CD4-positive, alpha-beta T cell treated with Interleukin-12 subunit alpha and Interleukin-12 subunit beta, for 1 hour (primary cell): ENCODE measurements at regions not wholly inside any gene's neighbourhood (a gene's known extent, or its start where the extent isn't known, plus 50 kb on each side); places are given as distances from the start of the nearest gene placed in this dataset.

Experiments
- DNase-seq: peaks from one replicate; pipeline ENCODE4 v3.0.0-alpha.2; 2020

DNA sequence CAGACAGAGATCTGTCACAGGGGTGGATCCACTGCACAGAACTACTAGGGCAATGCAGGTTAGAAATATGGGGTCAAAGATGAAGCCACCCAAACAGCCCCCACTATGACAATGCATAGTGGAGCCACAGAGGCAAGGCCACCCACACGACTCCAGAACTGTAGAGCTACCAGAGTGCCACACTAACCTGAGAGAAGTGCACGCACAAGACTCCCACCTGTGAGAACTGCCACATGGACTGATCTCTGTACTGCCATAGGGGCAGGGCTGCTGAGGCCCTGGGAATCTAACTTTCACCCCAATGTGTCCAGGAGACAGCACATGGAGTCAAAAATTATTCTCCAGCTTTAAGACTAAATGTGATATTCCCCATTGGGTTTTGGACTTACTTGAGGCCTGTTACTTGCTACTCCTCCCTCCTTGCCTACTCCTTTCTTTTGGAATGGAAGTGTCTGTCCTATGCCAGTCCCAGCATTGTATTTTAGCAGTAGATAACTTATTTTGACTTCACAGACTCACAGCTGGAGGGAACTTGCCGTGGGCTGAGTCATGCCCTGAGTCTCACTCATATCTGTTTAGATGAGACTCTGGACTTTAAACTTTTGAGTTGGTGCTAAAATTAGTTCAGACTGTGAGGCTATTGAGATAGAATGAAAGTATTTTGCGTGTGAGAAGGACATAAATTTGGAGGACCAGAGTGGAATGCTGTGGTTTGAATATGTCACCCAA, 853.3 kb downstream of the MAT2B start:
- DNase-seq: no peak

DNA sequence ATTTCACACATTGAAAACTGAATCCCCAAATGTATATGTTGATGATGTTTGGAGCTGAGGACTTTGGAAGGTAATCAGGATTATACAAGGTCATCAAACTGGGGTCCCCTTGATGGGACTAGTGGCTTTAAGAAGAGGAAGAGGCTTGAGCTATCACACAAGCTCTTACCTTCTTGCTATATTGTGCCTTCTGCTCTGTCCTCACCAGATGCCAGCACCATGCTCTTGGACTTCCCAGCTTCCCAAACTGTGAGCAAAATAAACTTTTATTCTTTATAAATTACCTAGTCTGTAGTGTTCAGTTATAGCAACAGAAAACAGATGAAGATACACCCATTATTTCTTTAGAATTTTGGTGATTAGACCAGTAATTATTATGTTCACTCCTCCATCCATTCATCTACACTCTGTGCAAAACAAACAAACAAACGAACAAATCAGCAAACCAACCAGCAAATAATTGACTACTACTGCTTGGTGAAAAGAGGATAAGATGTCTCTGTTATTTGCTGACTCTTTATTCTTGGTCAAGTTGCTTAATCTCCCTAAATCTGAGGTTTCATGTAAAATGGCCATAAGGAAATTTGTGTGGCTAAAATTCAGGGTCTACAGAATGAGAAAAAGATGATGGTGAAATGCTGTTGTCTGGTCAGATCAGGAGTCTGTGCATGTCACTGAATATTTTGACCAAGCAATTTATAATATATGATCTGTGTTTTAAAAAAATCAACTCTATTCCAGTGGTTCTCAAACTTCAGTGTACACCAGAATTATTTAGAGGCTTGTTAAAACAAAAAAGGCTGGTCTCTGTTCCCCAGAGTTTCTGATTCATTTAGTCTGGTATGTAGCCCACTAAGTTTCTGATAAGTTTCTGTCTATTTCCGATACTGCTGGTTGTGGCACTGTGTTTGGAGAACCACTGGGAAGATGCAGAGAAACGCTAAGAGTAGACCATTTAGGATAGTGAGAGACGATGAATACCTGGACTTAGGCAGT, 854.1 kb downstream of the MAT2B start:
- no peak for DNase-seq

DNA sequence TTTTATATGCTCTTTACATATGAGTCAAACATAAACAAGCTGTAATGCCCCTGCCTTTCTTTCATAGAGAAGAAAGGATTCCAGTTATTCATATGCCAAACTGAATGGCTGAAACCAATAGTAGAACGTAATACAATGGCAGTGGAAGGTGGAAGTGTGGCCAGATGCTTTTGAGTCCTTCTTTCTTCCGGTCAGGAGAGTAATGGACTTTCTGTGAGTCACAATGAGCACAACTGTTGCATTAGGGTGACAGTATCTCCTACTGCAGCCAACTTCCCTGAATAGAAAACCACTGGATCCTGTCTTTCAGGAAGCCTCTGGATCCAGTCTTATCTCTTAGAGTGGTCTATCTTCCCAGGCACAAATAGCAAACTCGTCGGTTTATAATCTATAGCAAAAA, 855.2 kb downstream of the MAT2B start:
- no peak for DNase-seq

DNA sequence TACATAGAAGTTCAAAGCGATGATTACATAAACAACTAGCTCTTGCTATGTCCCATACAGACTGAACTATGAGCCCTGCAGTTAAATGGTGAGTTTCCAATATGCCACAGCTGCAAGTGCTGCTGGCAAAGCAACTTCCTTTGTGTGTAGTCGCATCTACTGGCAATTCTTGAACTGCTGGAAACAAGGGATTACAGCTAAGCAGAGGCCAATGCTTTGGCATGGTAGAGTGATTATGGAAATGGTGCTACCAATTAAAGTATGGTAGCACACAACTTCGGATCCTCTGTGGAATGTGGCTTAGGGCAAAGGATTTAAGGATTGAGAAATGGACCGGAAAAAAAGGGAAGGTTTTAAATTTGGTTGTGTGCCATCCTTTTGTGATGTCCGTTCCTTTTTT, 856.6 kb downstream of the MAT2B start:
- no peak for DNase-seq

DNA sequence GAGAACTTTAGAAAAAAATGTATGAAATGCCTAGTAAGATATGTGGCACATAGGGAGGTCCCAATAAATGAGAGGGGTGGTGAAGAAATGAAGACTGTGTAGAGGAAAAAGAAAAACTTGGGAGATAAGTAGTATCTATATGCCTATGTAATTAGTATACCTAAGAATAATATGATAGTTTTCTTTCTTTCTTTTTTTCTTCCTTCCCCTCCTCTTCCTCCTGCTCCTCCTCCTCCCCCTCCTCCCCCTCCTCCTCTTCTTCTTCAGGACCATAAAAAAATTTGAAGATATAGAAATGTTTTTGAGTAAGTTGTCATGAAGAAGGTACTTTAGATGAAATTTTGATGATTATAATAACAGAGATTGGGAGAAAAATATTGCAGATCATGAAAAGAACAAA, 857.4 kb downstream of the MAT2B start:
- no peak for DNase-seq

DNA sequence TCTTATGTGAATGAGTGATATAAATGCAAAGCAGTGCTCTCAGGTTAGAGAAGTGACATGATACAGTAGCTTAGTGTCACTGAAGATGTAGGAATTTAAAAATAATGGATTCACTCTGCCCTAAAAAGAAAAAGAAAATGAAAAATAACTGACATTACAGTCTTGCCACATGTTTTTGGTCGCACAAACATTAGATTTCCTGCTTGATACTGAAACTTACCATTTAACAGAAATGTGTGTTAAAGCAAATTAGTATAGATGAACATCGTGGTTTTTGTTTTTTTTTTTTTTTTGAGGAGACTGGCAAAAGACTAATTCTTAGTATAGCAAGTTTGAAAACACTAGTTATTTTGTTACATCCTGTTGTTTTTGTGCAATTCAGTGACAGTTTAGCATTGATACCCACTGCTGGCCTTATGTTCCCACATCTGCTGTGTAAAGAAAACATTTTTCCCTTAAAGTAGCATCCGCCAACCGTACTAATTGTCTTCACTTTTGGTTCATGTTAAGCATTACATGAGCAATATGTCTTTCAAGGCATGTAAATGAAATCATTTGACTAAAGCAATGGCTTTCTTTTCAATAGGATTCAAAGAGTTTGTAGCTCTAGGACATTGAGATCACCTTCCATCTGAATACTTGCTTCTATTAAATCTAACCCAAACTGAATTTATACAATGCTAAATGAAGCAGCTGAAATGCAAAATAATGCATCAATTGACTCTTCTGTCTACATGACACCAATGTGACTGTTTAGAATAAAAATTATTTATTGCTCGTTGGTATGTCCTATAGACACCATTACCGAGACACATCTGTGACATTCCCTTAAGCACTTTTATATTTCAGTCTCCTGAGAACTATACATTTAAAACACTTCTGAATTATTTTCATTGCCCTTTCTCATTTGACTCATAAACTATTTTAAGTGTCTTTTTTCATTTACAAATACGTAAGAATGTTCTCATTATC, 859.1 kb downstream of the MAT2B start:
- no peak for DNase-seq

DNA sequence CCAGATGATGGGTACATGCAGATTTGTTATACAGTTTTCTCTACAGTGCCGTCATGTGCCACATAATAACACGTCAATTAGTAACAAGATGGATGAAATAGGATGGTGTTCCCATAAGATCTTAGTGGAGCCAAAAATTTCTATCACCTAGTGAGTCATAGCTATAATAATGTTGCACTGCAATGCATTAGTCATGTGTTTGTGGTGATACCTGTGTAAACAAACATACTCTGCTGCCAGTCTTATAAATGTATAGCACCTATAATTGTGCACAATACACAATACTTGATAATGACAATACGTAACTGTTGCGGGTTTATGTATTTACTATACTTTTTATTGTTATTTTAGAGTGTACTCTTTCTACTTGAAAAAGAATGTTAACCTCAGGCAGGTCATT, 865.4 kb downstream of the MAT2B start:
- no peak for DNase-seq

DNA sequence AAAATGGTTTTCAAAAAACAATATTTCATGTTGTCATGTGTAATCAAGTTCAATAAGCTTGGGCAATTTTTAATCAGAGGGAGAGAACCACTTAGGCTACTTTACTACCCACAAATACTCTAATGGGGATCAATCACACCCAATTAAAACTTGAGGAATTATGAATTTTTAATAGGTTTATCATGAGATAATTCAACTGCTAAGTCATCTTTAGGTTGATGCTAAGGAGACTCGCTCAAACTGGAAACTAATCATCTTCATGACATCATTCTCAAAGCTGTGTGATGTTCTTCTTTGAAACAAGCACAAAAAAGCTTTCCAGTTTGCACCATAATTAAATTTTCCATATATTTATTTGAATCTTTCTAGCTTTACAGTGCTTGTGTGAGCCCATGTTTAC, 867.5 kb downstream of the MAT2B start:
- DNase-seq: no peak

DNA sequence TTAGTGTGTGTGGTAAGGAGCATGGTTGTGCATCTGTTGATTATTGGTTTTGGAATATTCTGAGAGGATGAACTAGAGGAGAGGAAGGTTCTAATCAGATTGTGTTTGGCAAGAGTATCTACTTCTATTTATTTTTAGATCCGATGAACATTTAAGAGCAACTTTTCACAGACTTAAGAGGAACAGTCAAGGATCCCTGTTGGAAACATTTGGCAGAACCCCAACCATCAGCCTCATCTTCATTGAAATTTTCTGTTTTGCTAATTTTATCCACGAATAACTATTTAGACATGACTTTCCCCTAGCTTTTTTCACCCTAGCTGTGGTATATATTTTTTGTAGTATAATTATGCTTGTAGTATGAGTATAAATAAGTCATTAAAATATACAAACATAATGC, 868.5 kb downstream of the MAT2B start:
- DNase-seq: no peak

DNA sequence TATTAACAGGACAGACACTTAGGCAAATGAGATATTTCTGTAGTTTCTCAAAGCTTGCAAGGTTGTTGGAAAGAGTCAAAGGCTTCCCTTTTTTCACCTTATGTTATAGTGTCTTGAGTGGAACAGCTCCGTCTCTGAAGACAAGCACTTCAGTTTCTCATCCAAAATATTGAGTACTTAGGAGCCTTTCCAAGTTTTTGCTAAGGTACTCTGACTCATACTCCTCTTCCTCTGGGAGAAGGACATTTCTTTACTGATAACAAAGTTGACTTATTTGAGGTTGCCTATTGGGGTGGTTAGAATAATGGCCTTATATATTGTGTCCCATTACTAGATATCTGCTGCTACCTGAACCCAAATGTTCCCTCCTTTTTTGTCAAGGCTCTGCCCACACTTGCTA, 869.6 kb downstream of the MAT2B start:
- DNase-seq: no peak

DNA sequence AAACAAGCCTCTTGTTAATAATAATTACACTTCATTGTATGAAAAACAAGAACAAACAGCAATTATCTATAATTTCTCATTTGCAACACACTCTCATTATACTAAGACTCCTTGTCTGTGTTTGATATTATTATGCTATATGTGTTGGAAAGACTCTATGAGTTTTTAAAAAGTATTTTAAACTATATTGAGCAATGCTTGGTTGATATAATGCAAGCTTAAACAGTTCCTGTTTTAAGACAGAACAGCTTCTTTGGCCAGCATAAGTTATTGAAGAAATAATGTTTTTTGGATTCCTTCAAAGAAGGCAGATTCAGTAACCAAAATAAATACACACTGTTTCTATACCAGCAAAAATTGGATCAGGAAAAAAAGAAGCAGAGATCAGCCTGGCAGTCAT, 871.4 kb downstream of the MAT2B start:
- no peak for DNase-seq

DNA sequence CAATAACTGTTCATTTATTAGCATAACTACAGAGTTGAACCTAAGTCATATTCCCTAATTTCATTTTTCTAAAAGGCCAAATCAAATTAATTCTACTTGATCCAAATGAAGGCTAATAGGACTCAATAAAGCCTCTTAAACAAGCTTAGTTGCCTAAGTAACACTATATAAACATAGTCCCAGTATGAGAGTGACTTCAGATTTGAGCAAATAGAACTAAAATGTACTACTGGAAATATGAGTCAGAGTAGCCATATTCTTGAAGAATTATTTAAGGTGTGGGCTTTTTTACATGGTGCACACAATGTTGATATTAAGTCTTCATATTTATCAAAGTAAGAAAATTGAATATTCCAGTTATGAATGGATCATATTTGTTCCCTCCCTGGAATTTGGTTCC, 872.3 kb downstream of the MAT2B start:
- no peak for DNase-seq

DNA sequence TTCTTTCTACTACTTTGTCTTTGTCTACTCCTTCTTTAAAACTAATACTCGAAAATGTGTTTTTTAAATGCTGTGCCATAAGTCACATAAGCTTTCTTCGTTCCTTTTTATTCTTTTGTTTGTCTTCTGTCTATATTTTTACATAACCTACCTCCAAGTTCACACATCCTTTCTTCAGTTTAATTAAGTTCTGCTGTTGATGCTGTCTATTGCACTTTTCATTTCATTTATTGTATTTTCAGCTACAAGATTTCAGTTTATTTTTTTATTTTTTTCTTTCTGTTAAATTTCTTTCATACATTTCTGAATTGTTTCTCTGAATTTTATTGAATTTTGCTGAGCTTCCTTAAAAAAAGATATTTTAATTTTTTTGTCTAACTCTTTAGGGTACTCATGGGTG, 878.2 kb downstream of the MAT2B start:
- DNase-seq: no peak

DNA sequence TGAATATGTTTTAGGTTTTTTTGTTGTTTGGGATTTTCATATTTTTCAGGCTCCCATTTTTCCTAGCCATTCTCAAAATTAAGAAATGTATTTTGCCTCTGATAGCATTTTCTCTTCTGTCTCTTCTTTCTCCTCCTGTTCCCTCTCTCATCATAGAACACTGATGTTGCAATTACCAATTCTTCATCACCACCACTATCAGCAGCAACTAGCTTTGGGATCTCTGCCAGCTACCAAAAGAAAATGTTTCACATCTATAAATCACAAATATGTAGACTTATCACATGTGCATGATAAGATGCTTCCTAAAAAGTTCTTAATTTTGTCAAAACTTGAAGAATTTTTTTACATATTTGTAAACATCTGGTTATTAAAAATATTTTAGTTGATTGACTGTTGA, 887.1 kb downstream of the MAT2B start:
- no peak for DNase-seq

DNA sequence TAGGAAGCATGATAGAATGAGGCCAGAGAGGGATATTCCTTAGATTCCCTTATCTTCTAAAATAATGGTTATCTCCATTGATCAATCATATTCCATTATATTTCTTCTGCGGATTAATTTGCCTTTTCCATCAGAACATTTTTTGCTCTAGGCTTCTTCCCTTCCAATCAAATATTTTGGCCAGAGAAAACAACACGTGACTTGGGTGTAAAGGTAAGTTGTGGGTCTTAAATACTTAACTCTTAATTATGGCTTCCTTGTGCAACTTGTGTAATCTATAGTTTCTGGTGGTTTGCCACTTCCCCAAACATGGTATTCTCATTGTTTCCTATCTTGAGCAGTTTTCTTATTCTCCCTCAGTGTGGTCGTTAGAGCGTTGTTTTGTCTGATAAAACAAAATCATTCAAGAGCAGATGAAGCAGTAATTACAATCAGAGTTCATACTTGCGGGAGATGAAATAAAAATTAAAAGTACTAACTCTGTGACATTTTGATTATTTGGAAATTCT, 889.3 kb downstream of the MAT2B start:
- DNase-seq: no peak

DNA sequence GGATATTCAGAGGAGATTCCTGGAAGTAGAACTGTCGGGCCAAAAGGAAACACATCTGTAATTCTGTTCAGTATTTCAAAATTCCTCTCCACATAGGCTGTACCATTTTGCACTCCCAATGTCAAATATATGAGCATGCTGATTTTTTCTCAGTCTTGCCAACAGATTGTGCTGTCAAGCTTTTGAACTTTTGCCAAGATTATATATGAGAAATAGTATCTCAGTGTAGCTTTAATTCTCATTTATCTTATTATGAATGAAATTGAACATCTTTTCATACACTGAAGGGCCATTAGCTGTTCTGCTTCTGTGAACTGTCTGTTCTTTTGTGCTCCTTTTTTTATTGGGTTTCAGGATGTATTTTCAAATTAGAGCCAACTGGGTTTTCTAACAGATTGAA, 907.1 kb downstream of the MAT2B start:
- DNase-seq: no peak

DNA sequence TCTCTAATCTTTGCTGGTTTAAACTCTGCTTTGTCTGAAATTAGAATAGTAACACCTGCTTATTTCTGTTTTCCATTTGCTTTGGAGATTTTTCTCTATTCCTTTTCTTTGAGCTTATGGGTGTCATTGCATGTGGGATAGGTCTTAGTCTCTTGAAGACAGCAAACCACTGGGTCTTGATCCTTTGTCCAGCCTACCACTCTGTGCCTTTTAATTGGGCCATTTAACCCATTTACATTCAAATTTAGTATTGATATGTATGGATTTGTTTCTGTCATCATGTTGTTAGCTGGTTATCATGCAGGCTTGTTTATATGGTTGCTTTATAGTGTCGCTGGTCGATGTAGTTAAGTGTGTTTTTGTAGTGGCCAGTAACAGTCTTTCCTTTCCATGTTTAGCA, 914.7 kb downstream of the MAT2B start:
- no peak for DNase-seq

DNA sequence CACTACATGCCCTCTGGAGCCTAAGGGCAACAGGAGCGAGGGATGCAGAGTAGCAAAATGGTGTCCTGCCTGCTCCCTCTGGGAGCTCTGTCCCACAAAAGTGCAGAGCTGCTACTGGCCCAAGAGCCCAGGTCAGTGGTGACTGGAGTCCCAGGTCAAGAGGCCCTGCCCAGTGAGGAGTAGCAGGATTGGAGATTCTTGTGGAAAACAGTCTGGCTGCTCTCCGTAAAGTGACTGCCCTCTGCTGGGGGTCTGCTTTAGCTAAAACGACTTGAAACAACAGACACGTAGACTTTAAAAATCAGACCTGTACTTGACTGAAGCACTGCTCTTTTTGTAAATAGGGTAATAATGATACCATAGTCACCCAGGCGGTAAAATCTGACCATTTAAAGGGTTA, 917.0 kb downstream of the MAT2B start:
- no peak for DNase-seq

DNA sequence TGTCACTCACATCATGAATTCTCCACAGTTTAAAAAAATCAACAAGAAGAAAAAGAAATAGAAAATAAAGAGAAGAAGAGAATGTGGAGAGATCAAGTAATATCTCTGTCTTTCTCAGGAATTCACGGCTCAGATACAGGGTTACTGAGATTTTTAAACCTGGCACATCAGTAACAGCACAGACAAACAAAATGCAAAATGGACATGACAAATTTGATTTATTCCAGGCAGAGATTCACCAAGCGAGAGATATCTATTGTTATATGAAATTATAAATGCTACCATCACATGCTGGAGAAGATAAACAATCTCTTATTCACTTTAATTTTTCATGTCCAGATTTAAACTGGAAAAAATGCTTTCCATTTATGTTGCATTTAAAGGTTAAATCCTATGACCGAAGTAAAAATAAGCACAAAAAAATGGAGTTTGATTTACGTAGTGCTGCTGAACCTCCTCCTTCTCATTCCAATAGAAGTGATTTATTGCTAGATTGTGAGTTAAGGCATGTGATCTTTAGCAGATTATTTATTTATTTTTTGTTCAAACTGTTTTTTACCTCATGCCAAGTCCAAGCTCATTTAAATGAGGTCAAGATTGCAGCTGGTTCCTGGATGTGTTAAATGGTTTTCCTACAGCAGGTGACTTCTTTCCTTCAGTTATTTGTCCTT, 926.4 kb downstream of the MAT2B start:
- DNase-seq: no peak

DNA sequence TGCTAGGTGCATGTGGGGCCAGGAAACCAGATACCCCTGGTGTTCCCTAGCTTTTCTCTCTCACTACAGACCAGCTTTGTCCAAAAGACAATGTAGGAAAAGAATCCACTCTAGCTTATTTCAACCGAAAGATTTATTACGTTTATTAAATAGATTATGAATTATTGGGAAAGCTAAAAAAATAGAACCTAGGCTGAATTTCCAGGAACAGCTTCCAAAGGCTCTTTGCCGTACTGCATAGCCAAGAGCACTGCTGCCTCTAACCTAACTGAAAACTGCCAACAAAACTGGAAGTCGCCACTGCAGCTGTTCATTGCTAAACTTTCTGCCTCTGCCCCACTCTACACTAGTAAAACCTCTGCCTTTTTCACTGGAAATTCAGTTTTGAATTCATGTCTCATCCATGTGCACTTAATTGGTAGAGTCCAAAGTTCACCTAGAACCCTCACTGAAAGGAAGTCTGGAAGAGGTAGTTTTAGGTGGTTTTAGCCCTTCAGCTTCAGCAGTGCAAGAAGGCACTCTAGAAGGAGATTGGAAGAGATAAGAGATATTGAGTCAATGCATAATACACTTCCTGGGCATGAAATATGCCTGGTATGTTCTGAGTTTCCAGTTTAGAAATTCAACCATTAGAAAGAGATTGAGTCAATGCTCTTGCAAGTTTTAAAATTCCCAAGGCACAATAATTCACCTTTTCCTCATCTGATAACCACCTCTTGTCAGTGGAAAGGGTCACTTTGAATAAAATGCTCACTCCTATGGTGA, 927.9 kb downstream of the MAT2B start:
- DNase-seq: no peak

DNA sequence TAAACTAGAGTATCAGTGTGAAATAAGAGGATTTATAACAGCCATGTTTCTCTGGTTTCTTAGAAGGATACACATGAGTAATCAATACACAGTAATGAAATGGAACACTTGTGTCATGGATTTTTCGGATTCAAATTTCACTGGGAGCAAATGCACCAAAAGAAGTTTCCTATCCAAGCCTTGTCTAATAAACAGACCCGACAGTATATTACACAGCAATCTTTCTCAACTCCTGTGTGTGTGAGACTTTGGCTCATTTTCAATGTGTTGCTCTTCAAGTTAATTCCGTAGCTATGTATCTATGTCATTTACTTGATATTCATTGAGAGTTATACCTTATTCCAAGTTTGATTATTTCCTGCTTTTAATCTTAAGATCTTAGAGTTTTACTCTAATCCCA, 930.2 kb downstream of the MAT2B start:
- no peak for DNase-seq

DNA sequence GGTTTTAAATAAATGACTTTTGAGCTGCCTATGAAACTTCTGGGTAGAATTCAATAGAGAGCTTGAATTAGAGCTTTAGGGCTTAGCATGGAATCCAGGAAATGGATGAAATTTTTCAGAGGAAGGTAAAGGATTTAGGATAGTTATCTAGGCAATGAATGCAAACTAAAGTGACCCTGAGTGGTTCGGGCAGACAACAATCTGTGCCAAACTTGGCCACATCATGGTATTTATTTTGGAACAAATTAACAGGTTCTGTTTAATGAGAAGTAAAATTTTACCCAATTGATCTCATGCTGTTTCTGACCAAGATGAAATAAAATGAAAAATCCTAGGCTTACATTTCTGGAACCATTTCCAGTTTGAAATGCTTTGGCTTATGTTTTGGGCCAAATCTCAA, 934.4 kb downstream of the MAT2B start:
- no peak for DNase-seq
